Erythroblast (primary cell): ENCODE measurements at regions not wholly inside any gene's neighbourhood (a gene's known extent, or its start where the extent isn't known, plus 50 kb on each side); places are given as distances from the start of the nearest gene placed in this dataset.

Source experiments
- GATA1 ChIP-seq: IDR thresholded peaks from 2 replicates; pipeline ENCODE4 v1.6.1; 2011; ENCODE audit warnings: low read depth, mild to moderate bottlenecking, control low read depth, low read length, moderate library complexity
- POLR2A ChIP-seq: IDR thresholded peaks from 2 replicates; pipeline ENCODE4 v1.6.1; 2011; ENCODE audit warnings: mild to moderate bottlenecking, low read length

DNA sequence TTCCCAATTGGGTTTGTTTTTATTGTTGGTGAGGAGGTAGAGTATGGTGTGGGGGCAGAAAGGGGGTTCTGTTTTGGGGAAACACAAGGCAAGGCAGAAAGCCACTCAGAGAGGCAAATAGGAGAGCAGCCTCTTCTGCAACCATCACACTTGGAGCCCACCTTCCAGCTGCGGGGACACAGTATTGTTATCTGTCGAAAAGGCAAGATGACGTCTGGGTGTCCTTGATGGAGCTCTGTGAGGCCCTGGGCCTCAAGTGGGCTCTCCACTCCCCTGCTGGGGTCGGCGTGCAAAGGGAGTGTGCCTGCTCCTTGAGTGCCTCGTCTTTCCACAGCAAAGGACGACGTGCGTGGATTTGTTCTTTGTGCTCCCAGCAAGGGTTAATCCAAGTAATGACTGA, 227.6 kb downstream of the ANAPC1 start:
- TF ChIP-seq POLR2A (no peak), GATA1 (no peak)
